ENCODE measurements at regions not wholly inside any gene's neighbourhood (a gene's known extent, or its start where the extent isn't known, plus 50 kb on each side); places are given as distances from the start of the nearest gene placed in this dataset.
"Not testable (repeated sequence)": the region's sequence is repeated elsewhere in the genome, so short reads cannot be mapped to it uniquely, and the experiment has no call there.

GRCh38 chr6:78589436-78589835 lies 277.9 kb upstream of the IRAK1BP1 start:
- no peak for DNase-seq (ENCODE audit: low spot score)

GRCh38 chr6:78593898-78594667 lies 273.3 kb upstream of the IRAK1BP1 start:
- DNase-seq (ENCODE audit: low spot score), result no peak

- no peak for DNase-seq (ENCODE audit: low spot score)
Observed at GRCh38 chr6:78594668-78595066, 272.7 kb upstream of the IRAK1BP1 start.

- DNase-seq (ENCODE audit: low spot score), result no peak
Observed at GRCh38 chr6:78597966-78598365, 269.4 kb upstream of the IRAK1BP1 start.

GRCh38 chr6:78598966-78599365 lies 268.4 kb upstream of the IRAK1BP1 start:
- DNase-seq (ENCODE audit: low spot score), result peak; percentile 24

DNA sequence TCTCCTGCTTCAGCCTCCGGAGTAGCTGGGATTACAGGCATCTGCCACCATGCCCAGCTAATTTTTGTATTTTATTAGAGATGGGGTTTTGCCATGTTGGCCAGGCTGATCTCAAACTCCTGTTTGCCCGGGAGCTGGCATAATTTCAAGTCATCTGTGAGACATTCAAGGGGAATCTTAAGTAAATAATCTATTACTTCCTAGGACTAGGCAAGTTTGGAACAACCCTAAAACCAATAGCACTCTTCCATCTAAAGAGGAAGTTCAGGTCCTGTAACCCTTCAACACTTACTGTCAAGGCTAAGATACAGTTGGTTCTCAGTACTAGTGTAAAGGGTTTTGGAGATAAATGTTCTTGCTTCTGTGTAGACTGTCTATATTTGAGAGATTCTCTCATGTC lies 267.8 kb upstream of the IRAK1BP1 start:
- no peak for DNase-seq (ENCODE audit: low spot score)

GRCh38 chr6:78605909-78606446 lies 261.4 kb upstream of the IRAK1BP1 start:
- peak; percentile 18 for DNase-seq (ENCODE audit: low spot score)

GRCh38 chr6:78607189-78607588 lies 260.2 kb upstream of the IRAK1BP1 start:
- no peak for DNase-seq (ENCODE audit: low spot score)

- no peak for DNase-seq (ENCODE audit: low spot score)
Observed at GRCh38 chr6:78611102-78611620, 256.2 kb upstream of the IRAK1BP1 start.

GRCh38 chr6:78611886-78612480 lies 255.4 kb upstream of the IRAK1BP1 start:
- DNase-seq (ENCODE audit: low spot score), result no peak

DNA sequence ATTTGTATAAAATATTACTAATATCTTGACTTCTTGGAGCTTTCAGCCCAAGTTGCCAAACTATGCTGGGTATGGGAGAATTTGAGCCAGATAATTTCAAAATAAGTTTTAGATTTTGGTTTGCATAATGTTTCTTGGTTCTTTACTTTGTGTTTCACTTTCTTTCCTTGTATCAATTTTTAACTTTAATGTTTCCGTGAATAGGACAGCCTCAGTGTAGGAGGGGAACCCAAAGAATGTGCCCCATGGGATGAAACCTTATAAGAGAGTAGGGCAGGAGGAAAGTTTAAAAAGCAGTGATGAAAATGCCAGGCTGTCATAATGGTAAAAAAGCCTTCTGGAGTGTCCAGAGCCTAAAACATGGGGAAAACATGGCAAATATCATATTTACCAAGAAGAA lies 252.4 kb upstream of the IRAK1BP1 start:
- no peak for DNase-seq (ENCODE audit: low spot score)

- no peak for DNase-seq (ENCODE audit: low spot score)
Observed at GRCh38 chr6:78615430-78615904, 251.9 kb upstream of the IRAK1BP1 start.

GRCh38 chr6:78618970-78619369 lies 248.4 kb upstream of the IRAK1BP1 start:
- no peak for DNase-seq (ENCODE audit: low spot score)

GRCh38 chr6:78623554-78623953 lies 243.8 kb upstream of the IRAK1BP1 start:
- DNase-seq (ENCODE audit: low spot score), result no peak

DNA sequence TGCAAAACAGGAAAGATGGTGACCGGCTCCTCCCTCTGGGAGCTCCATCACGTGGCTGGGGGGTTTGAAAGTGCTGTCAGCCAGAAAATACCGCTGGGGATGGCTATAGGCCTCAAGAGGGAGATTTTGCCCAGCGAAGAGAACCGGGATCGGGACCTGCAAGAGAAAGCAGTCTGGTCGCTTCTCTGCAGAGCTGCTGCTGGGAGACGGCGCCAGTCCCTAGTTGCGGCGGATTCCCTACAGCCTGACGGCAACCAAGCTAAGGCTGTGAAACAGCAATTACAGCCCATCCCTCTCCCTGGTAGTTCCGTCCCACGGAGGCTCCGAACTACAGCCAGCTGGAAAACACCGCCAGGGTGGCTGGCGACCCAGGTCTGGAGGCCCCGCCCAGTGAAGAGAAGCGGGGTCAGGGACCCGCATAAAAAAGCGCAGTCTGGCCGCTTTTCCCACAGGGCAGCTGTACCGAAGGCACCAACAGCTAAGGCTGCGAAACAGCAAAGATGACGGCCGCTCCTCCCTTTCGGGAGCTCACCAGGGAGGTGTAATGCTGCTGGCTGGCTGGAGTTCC lies 238.1 kb upstream of the IRAK1BP1 start:
- peak; percentile 54 for DNase-seq (ENCODE audit: low spot score)

GRCh38 chr6:78629836-78630235 lies 237.5 kb upstream of the IRAK1BP1 start:
- no peak for DNase-seq (ENCODE audit: low spot score)

DNA sequence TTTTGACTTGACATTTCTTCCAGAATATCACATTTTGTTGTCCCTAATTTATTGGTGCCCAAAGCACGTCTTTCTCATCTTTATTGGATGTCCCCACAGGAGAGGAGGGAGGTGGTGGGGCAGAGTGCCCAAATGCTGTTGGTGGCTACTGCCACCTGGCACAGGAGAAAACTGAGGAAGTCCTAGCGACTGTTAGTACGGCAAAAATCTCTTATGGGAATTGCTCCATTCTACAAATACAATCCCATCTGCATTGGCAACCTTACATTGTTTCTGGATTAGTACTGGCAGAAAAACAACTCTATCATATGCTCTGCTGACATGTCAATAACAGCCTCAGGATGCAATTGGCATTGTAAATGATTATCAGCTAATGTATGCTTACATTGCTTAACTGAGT lies 235.4 kb upstream of the IRAK1BP1 start:
- no peak for DNase-seq (ENCODE audit: low spot score)

DNA sequence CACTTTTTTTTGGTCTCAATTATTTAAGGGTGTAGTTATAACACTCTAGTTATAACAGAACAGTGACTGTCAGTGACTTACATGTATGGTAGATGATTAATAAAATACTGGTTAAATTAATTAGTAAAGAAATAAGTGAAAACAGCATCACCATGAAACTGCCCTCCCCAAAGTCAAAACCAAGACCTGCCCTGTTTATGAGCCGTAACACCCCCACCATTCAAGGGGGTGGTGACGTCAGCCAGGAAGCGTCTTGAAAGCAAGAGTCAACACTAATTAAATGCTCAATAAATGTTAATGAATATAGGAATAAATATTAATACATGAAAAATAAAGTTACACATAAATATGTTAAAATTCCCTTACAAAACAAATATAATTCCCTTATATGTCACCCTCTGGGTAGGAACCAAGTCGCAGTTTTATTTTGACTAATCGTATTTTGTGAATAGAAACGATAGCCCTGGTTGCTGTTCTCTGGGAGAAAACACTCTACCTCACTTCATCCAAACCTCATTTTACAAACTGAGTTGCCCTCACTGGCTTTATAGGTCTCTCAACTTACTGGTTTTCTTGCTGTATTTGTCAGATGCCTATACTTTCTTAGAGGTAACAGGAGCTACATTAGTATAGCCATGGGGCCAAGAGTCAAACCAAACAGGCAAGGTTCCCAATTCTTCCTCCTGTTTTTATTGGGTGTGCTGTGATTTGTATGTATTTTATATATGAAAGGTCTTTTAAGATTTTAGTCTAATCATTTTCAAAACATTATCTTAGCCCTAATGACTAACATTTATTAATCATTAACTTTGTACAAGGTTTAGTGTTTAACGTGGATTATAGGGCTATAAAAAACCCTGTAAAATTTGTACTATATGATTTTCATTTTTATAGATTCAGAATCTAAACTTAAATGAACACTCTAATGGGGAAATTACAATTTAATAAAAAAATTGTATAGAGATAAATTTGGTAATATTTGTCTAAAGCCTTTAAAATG lies 227.9 kb upstream of the IRAK1BP1 start:
- no peak for DNase-seq (ENCODE audit: low spot score)

- not testable (repeated sequence) for DNase-seq (ENCODE audit: low spot score)
Observed at GRCh38 chr6:78643976-78644375, 223.4 kb upstream of the IRAK1BP1 start.

GRCh38 chr6:78646542-78647415 lies 220.6 kb upstream of the IRAK1BP1 start:
- not testable (repeated sequence) for DNase-seq (ENCODE audit: low spot score)

DNA sequence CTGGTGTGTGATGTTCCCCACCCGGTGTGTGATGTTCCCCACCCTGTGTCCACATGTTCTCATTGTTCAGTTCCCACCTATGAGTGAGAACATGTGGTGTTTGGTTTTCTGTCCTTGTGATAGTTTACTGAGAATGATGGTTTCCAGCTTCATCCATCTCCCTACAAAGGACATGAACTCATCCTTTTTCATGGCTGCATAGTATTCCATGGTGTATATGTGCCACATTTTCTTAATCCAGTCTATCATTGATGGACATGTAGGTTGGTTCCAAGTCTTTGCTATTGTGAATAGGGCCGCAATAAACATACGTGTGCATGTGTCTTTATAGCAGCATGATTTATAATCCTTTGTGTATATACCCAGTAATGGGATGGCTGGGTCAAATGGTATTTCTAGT lies 201.5 kb upstream of the IRAK1BP1 start:
- DNase-seq (ENCODE audit: low spot score), result not testable (repeated sequence)

All from hepatic stellate cell (primary cell).